ENCODE measurements at regions not wholly inside any gene's neighbourhood (a gene's known extent, or its start where the extent isn't known, plus 50 kb on each side); places are given as distances from the start of the nearest gene placed in this dataset.

DNA sequence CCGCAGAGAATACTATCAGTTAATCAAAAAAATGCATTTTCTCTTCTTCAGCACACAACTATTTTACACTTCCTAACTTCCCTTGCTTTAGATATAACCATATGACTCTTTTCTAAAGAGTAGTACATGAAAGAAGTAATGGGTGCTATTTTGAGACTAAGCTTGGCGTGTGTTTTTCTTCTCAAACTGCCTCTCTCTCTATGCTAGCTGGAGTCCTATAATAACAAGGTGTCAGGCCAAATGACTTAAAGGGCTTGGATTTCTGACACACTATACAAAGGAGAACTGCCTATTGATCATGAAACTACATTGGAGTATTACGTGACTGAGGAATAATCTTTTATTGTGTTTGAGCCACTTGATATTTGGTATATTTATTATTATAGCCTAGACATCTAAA lies 1330.1 kb upstream of the SPRY2 start:
- ChIA-PET CTCF (no interaction called here), POLR2A (no interaction called here)
- no peak overlapping the region for H3K4me2 ChIP-seq (replicated peaks; ENCODE audit: low read depth, low read length, poor library complexity, severe bottlenecking)
- no peaks in the 10 kb centered on the region for H3K36me3 ChIP-seq (replicated peaks in 1 of 2; ENCODE audit: control extremely low read depth in 1 of 2, control insufficient read depth in 1 of 2, extremely low read depth in 1 of 2, insufficient read depth in 2 of 2, low read length in 1 of 2)
- TF ChIP-seq, protein P1, sequence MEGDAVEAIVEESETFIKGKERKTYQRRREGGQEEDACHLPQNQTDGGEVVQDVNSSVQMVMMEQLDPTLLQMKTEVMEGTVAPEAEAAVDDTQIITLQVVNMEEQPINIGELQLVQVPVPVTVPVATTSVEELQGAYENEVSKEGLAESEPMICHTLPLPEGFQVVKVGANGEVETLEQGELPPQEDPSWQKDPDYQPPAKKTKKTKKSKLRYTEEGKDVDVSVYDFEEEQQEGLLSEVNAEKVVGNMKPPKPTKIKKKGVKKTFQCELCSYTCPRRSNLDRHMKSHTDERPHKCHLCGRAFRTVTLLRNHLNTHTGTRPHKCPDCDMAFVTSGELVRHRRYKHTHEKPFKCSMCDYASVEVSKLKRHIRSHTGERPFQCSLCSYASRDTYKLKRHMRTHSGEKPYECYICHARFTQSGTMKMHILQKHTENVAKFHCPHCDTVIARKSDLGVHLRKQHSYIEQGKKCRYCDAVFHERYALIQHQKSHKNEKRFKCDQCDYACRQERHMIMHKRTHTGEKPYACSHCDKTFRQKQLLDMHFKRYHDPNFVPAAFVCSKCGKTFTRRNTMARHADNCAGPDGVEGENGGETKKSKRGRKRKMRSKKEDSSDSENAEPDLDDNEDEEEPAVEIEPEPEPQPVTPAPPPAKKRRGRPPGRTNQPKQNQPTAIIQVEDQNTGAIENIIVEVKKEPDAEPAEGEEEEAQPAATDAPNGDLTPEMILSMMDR (IDR thresholded peaks at IDR 0.05), result no peak
- no peak for TF ChIP-seq EZH2 (IDR thresholded peaks at IDR 0.05; ENCODE audit: borderline replicate concordance, insufficient read depth, low read depth, low read length, poor library complexity, severe bottlenecking)
- peaks cover 4% of the 10 kb centered on the region for H3K4me1 Mint-ChIP-seq
- no peak overlapping the region for H2AFZ ChIP-seq (ENCODE audit: insufficient read depth, low read depth, low read length, poor library complexity, severe bottlenecking)
- H3K4me3 Mint-ChIP-seq, result no peak overlapping the region
- H3K27me3 ChIP-seq (replicated peaks in 1 of 4; ENCODE audit: control extremely low read depth in 1 of 4, control insufficient read depth in 3 of 4, insufficient read depth in 4 of 4, low read length in 3 of 4), result no peaks in the 10 kb centered on the region
- H3K9me3 ChIP-seq (ENCODE audit: control extremely low read depth in 1 of 3, control insufficient read depth in 2 of 3, insufficient read depth in 1 of 3, low read length in 2 of 3), result peaks cover 0 to 5% (median 1%) of the 10 kb centered on the region in 3 donors
- H3K4me3 ChIP-seq (ENCODE audit: control extremely low read depth in 1 of 5, extremely low read depth in 1 of 5, insufficient read depth in 1 of 5, low read depth in 2 of 5, low read length in 4 of 5), result no peak overlapping the region
- H3K4me1 ChIP-seq (ENCODE audit: control insufficient read depth in 2 of 2, insufficient read depth in 2 of 2, low read length in 2 of 2), result no peaks in the 10 kb centered on the region
- no peaks in the 10 kb centered on the region for H3K27me3 Mint-ChIP-seq
- no peaks in the 10 kb centered on the region for H3K79me2 ChIP-seq (ENCODE audit: control insufficient read depth, insufficient read depth, low read length)
- H4K20me1 ChIP-seq (ENCODE audit: control insufficient read depth, insufficient read depth, low read length, poor library complexity, severe bottlenecking), result no peaks in the 10 kb centered on the region
- no peak for ATAC-seq (ENCODE audit: low read depth)
- WGBS (ENCODE audit: insufficient coverage), result no CpG with 5 or more reads among the region's 3 CpGs
- H3K9ac ChIP-seq (ENCODE audit: low read length), result no peak overlapping the region
- H3K9me3 Mint-ChIP-seq (ENCODE audit: insufficient read depth), result peaks cover 4% of the 10 kb centered on the region
- intact Hi-C loops (cut with micrococcal nuclease), result no loop called here
- no peak for DNase-seq
- no peak overlapping the region for H3K27ac ChIP-seq (ENCODE audit: low read length in 2 of 2)
- H3K27ac Mint-ChIP-seq, result no peak overlapping the region

DNA sequence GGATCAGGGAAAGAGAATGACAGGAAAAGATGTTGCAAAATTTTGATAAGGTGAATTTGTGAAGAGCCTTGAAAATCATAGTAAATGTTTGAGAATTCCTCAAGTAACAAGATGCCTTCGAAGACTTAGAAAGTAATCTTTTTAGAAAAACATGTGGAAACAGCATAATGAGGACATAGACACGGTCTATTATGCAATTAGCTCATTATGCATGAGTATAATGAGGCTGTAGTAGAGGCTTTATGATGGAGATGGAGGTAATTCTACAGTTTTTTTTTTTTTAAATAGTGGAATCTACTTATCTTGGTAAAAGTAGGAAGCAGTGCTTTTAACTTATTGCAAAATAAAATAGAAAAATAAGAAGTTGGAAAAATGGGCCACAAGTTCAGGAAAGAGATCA lies 1329.1 kb upstream of the SPRY2 start:
- intact Hi-C loops (cut with micrococcal nuclease), result no loop called here
- no peak for TF ChIP-seq EZH2 (IDR thresholded peaks at IDR 0.05; ENCODE audit: borderline replicate concordance, insufficient read depth, low read depth, low read length, poor library complexity, severe bottlenecking)
- TF ChIP-seq, protein P1 (IDR thresholded peaks at IDR 0.05), result no peak
- Histone ChIP-seq H3K4me1 (ENCODE audit: control insufficient read depth in 2 of 2, insufficient read depth in 2 of 2, low read length in 2 of 2) (no peaks in the 10 kb centered on the region), H3K27ac (ENCODE audit: low read length in 2 of 2) (no peak overlapping the region), H3K4me3 (ENCODE audit: control extremely low read depth in 1 of 5, extremely low read depth in 1 of 5, insufficient read depth in 1 of 5, low read depth in 2 of 5, low read length in 4 of 5) (no peak overlapping the region), H3K4me2 (replicated peaks; ENCODE audit: low read depth, low read length, poor library complexity, severe bottlenecking) (no peak overlapping the region), H4K20me1 (ENCODE audit: control insufficient read depth, insufficient read depth, low read length, poor library complexity, severe bottlenecking) (no peaks in the 10 kb centered on the region), H3K79me2 (ENCODE audit: control insufficient read depth, insufficient read depth, low read length) (no peaks in the 10 kb centered on the region), H3K9me3 (ENCODE audit: control extremely low read depth in 1 of 3, control insufficient read depth in 2 of 3, insufficient read depth in 1 of 3, low read length in 2 of 3) (peaks cover 0 to 1% (median 0%) of the 10 kb centered on the region in 3 donors), H3K36me3 (replicated peaks in 1 of 2; ENCODE audit: control extremely low read depth in 1 of 2, control insufficient read depth in 1 of 2, extremely low read depth in 1 of 2, insufficient read depth in 2 of 2, low read length in 1 of 2) (no peaks in the 10 kb centered on the region), H3K9ac (ENCODE audit: low read length) (no peak overlapping the region), H2AFZ (ENCODE audit: insufficient read depth, low read depth, low read length, poor library complexity, severe bottlenecking) (no peak overlapping the region), H3K27me3 (replicated peaks in 1 of 4; ENCODE audit: control extremely low read depth in 1 of 4, control insufficient read depth in 3 of 4, insufficient read depth in 4 of 4, low read length in 3 of 4) (no peaks in the 10 kb centered on the region)
- ATAC-seq (ENCODE audit: low read depth), result no peak
- CTCF ChIA-PET, result no interaction called here
- H3K4me1 Mint-ChIP-seq, result peaks cover 4% of the 10 kb centered on the region
- WGBS (ENCODE audit: insufficient coverage), result no CpG with 5 or more reads among the region's 2 CpGs
- no peak overlapping the region for H3K27ac Mint-ChIP-seq
- no peaks in the 10 kb centered on the region for H3K27me3 Mint-ChIP-seq
- POLR2A ChIA-PET, result no interaction called here
- DNase-seq, result no peak
- H3K9me3 Mint-ChIP-seq (ENCODE audit: insufficient read depth), result peaks cover 4% of the 10 kb centered on the region
- H3K4me3 Mint-ChIP-seq, result no peak overlapping the region
